Nephron progenitor cell (in vitro differentiated cells): ENCODE measurements at regions not wholly inside any gene's neighbourhood (a gene's known extent, or its start where the extent isn't known, plus 50 kb on each side); places are given as distances from the start of the nearest gene placed in this dataset.

Experiments used
- DNase-seq: peaks from one replicate; pipeline ENCODE4 v3.0.0; 2021
- H3K27ac Mint-ChIP-seq: 2 replicates; pipeline ENCODE4 v1.8.0; 2021; ENCODE audit warnings: mild to moderate bottlenecking, moderate library complexity, mixed read lengths
- H3K27me3 Mint-ChIP-seq: 2 replicates; pipeline ENCODE4 v1.8.0; 2021; ENCODE audit warnings: mild to moderate bottlenecking, low read depth, mixed read lengths; ENCODE audit not compliant: poor library complexity
- H3K36me3 Mint-ChIP-seq: 2 replicates; pipeline ENCODE4 v1.8.0; 2021; ENCODE audit warnings: low read depth, mixed read lengths
- H3K4me1 Mint-ChIP-seq: 2 replicates; pipeline ENCODE4 v1.8.0; 2021; ENCODE audit warnings: mixed read lengths
- H3K4me3 Mint-ChIP-seq: 2 replicates; pipeline ENCODE4 v1.8.0; 2021; ENCODE audit warnings: mild to moderate bottlenecking, moderate library complexity, mixed read lengths
- H3K9me3 Mint-ChIP-seq: 2 replicates; pipeline ENCODE4 v1.8.0; 2021; ENCODE audit warnings: mild to moderate bottlenecking, moderate library complexity, mixed read lengths
- CTCF ChIP-seq: fragments of 200-600 bp; sonication (generic); IDR thresholded peaks from 2 replicates; pipeline ENCODE4 v1.5.0; 2021; ENCODE audit warnings: antibody characterized with exemption

GRCh38 chr2:205877496-205877895 is 195.2 kb downstream of the NRP2 start:
- H3K36me3 Mint-ChIP-seq, result no peaks in the 10 kb centered on the region

GRCh38 chr2:205876127-205876526 is 193.8 kb downstream of the NRP2 start:
- no peak overlapping the region for H3K27ac Mint-ChIP-seq
- no peaks in the 10 kb centered on the region for H3K27me3 Mint-ChIP-seq
- peaks cover 9% of the 10 kb centered on the region for H3K4me1 Mint-ChIP-seq
- TF ChIP-seq CTCF, result no peak
- H3K9me3 Mint-ChIP-seq, result peaks cover 7% of the 10 kb centered on the region
- H3K36me3 Mint-ChIP-seq, result no peaks in the 10 kb centered on the region
- DNase-seq, result no peak
- no peak overlapping the region for H3K4me3 Mint-ChIP-seq

More at GRCh38 chr2:205877496-205877895, 195.2 kb downstream of the NRP2 start:
- no peaks in the 10 kb centered on the region for H3K27me3 Mint-ChIP-seq
- H3K9me3 Mint-ChIP-seq, result peaks cover 7% of the 10 kb centered on the region
- H3K4me1 Mint-ChIP-seq, result peaks cover 9% of the 10 kb centered on the region
- H3K4me3 Mint-ChIP-seq, result no peak overlapping the region
- no peak for TF ChIP-seq CTCF
- DNase-seq, result no peak
- H3K27ac Mint-ChIP-seq, result no peak overlapping the region

- peaks cover 7% of the 10 kb centered on the region for H3K9me3 Mint-ChIP-seq
- no peaks in the 10 kb centered on the region for H3K27me3 Mint-ChIP-seq
Observed at GRCh38 chr2:205872716-205873115, 190.4 kb downstream of the NRP2 start.

GRCh38 chr2:205869439-205869838 is 187.1 kb downstream of the NRP2 start:
- DNase-seq, result no peak
- Mint-ChIP-seq H3K36me3 (no peaks in the 10 kb centered on the region), H3K4me1 (peaks cover 18% of the 10 kb centered on the region), H3K4me3 (no peak overlapping the region), H3K27ac (no peak overlapping the region), H3K27me3 (no peaks in the 10 kb centered on the region), H3K9me3 (peaks cover 4% of the 10 kb centered on the region)
- TF ChIP-seq CTCF, result no peak

More at GRCh38 chr2:205872716-205873115, 190.4 kb downstream of the NRP2 start:
- no peak for TF ChIP-seq CTCF
- H3K4me1 Mint-ChIP-seq, result no peaks in the 10 kb centered on the region
- H3K36me3 Mint-ChIP-seq, result no peaks in the 10 kb centered on the region
- no peak overlapping the region for H3K4me3 Mint-ChIP-seq
- DNase-seq, result no peak
- no peak overlapping the region for H3K27ac Mint-ChIP-seq

GRCh38 chr2:205868773-205869333 is 186.6 kb downstream of the NRP2 start:
- no peak for DNase-seq
- Mint-ChIP-seq H3K36me3 (no peaks in the 10 kb centered on the region), H3K4me1 (peaks cover 18% of the 10 kb centered on the region), H3K27ac (no peak overlapping the region), H3K4me3 (no peak overlapping the region), H3K9me3 (peaks cover under 1% of the 10 kb centered on the region), H3K27me3 (no peaks in the 10 kb centered on the region)
- TF ChIP-seq CTCF, result no peak

GRCh38 chr2:205868053-205868452 is 185.8 kb downstream of the NRP2 start:
- Mint-ChIP-seq H3K9me3 (no peaks in the 10 kb centered on the region), H3K4me1 (peaks cover 23% of the 10 kb centered on the region), H3K27me3 (no peaks in the 10 kb centered on the region), H3K27ac (no peak overlapping the region), H3K36me3 (no peaks in the 10 kb centered on the region), H3K4me3 (no peak overlapping the region)
- DNase-seq, result no peak
- TF ChIP-seq CTCF, result no peak
